SKM-1 (cell line): ENCODE measurements at regions not wholly inside any gene's neighbourhood (a gene's known extent, or its start where the extent isn't known, plus 50 kb on each side); places are given as distances from the start of the nearest gene placed in this dataset.

ENCODE experiments used
- DNase-seq: peaks from one replicate; lab custom pipeline; 2025; ENCODE audit not compliant: unreplicated experiment; lab: John Stamatoyannopoulos, UW

DNA sequence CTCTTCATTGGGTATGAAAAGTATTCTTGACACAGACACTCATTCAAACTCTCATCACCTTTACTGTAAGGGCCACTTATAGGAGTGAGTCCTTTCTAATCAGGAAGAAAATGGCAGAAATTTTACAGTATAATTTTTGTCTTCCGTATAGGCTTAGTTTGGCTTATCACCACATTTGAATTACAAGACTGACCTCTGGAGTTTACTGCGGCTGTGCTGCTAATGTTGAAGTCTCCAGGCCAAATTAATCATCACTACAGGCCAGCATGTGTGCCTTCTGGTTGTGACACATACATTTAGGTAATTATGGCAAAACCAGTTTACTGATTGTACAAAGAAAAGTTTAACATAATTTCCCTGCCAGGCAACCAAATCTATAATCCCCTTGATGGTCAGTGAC, 753.6 kb upstream of the GCFC2 start:
- DNase-seq, result no peak

DNA sequence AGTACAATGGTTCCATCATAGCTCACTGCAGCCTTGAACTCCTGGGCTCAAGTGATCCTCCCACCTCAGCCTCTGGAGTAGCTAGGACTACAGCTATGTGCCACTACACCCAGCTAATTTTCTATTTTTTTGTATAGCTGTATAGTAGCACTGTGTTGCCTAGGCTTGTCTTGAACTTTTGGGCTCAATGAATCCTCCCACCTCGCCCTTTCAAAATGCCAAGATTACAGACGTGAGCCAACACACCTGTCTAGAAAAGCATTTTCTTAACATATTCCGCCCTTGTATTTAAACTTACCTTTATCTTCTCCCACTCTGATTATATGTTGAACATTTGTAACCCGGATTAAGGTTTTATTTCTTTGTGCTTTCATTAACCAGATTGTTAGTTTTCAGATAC, 750.7 kb upstream of the GCFC2 start:
- DNase-seq, result no peak

DNA sequence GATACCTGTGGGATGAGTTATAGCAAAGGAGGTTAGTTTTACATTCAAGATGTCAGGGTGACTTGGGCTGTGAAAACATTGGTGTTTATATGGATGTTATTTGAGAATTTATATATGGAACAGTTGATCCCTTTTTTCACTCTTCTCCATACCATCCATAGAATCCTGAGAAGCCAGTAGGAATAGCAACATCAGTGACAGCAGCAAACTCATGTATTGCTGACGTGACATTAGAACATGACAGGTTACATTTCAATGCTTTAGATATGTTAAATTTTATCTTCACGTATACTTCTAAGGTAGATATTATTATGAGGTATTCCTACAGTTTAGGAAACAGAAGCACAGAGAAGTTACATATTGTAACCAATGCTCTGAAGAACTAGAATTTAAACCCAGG, 745.2 kb upstream of the GCFC2 start:
- no peak for DNase-seq

DNA sequence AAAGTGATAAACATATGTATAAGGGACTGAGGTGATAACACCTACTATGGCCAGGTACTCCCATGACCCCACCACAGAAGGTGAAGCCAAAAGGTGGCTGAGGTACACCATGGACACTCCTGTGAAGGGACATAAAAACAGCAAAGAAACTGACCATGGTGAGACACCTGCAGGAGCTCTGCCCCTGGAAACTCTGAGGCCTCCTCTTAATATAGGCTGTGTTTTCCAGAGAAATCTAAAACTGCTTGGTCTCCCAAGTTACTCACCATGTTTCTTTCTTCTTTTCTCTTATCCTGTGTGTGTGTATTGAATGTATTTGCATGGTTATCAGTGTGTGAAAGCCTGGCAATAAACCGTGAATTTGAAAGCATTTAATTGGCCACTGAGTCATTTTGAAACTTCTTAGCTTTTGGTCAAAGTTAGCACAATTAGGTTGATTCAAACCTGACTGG, 739.3 kb upstream of the GCFC2 start:
- DNase-seq, result no peak

DNA sequence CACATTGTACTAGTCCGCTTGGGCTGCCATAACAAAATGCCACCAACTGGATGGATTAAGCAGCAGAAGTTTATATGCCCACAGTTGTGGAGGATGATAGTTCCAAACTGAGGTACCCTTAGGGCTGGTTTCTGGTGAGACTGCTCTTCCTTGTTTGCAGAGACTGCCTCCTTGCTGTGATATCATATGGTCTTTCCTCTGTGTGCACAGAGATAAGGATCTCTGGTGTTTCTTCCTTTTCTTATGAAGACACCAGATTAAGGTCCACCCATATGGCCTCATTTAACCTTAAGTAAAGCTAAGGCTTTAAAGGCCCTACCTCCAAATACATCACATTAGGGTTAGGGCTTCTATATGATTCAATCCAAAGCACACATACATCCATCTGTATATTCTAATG, 738.2 kb upstream of the GCFC2 start:
- no peak for DNase-seq

DNA sequence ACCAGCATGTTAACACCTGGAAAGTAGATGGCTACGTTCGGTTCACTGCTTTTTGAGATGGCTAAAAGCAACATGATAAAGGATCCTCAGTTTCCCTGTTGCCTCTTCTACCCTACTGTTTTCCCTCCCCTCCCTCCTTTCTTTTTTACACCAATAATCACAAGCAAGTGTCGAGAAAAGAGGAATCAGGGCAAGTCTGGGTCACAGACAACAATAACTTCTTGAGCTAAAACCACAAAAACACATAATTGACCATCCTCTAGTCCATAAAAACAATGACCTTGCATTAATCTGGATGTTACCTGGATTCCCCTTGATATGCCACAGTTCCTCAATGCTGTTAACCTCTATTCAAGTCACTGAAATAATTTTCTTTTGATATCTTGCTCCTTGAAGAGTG, 736.6 kb upstream of the GCFC2 start:
- DNase-seq, result no peak

DNA sequence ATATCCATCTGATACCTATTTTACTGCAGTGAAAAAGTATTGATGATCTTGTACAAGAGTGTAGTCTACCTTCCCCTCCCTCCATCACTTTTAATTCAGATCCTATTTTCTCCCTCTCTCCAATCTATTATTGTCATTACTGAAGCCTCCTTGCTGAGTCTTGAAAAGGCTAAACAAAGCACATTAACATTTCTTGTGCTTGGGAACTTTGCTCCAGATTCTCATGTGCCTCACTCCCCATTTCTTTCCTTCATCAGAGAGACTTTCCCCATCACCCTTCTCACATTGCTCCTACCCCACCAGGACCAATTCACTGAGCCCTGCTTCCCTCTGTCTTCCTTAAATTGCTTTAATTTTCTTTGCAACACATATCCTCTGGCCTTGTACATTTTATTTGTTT, 736.2 kb upstream of the GCFC2 start:
- DNase-seq, result no peak

DNA sequence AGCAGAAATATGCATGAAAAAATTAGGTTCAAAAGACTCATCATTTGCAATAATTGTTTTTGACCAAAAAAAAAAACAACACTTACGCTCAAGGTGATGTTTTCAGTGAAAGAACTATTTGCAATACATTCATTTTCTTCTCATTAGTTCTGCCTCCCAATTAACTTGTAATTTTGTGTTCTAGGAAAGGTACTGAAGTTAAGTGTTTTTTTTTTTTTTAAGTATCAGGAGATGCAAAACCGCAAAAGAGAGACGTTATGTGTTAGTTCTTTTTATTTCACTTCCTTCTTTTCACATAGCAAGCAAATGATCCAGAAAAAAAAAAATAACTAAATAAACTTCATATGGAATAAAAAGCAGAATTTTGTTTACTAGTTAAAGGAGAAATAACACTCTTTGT, 735.2 kb upstream of the GCFC2 start:
- DNase-seq, result no peak

DNA sequence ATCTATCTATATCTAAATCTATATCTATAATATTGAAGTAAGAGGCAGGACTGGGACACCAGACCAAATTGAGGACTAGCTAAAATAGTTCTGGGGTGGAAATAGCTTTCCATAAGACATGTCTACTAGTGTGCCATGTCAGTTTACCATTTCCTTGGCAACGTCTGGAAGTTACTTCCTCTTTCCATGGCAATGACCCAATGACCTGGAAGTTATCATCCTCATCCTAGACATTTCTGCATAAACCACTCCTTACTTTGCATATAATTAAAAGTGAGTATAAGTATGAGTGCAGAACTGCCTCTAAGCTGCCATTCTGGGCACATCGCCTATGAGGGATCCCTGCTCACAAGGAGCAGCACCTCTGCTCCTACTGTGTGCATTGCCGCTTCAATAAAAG, 734.0 kb upstream of the GCFC2 start:
- no peak for DNase-seq

DNA sequence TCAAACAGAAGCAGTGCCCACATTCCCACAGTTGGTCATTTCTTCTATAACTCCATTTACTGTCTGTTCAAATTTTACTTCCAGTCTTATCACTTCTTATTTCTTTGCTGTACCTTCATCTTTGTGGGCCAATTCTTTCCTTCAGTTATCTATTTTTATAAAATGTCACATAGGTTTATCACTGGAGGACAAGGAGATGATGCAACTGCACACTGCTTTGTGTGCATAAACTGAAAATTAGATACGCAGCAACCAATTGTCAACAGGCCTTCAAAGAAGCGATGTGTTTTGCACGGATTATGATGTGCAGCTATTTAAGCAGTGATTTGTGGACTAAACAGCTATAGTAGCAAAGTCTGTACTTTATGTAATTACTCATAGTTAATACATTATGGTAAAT, 726.8 kb upstream of the GCFC2 start:
- DNase-seq, result no peak

DNA sequence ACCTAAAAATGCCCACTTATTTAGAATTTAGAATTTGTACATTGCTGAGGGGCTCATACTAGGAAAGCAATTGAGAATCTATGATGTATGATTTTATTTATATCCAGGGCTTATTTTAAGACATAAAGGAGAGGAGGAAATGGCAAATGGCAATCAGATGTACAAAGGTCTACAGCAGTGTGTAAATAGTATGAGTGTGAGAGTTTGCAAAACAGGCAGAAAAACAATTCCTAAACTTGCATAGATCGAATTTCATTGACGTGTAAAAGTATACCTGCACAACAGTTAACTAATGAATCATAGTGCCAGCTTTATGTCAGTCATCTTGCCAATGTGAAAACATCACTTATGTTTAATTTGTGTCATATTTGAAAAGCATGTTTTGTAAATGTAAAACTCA, 718.7 kb upstream of the GCFC2 start:
- DNase-seq, result no peak

DNA sequence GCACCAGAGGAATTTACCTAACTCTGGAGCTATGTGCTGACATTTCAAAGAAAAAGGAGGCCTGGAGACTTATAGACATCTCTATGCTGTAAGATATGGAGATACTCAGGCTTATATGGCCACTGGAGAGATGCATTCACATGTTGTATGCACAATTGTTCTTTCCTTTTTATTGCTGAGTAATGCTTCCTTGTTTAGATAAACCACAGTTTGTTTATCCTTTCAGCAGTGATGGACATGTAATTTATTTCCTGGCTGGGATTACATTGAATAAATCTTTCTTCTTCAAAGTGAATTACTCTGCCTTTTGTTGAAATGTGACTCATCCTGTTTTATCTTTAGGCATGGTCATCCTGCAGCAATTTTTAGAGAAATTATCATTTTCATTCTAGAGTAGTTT, 716.7 kb upstream of the GCFC2 start:
- no peak for DNase-seq

DNA sequence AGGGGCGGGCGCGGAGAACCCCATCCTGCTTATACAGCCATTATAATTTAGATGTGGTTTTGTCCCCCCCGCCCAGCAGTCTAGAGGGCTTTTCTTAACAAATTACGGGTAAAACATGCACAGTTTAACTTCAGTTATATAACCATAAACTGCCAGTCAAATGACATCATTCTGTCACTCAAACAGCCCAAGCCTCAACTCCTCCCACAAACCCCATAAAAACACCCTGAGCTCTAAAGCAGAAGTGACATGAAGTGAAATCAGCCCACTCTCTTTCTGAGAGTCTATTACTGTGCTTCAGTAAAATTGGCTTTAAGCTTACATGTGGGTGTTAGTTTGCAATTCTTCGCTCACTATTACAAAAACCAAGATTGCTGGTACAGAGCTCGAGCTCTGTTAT, 705.1 kb upstream of the GCFC2 start:
- no peak for DNase-seq

DNA sequence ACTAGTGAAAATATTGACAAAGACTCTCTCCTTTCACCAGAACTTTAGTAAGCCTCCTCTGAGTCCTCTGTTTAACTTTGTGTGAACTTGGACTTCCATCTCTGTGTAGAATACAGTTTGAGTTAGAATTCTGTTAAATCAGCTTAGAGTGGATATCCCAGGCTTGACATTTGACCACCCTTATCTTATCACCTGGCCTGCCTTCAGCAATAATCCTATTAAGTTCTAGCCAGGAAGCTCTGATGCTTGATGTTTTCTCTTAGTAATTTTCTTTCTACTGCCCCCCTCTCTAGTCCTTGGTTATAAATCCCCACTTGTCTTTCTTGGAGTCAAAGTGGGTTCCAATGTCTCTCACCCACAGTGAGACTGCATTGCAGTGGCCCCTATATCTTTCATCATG, 702.7 kb upstream of the GCFC2 start:
- no peak for DNase-seq

DNA sequence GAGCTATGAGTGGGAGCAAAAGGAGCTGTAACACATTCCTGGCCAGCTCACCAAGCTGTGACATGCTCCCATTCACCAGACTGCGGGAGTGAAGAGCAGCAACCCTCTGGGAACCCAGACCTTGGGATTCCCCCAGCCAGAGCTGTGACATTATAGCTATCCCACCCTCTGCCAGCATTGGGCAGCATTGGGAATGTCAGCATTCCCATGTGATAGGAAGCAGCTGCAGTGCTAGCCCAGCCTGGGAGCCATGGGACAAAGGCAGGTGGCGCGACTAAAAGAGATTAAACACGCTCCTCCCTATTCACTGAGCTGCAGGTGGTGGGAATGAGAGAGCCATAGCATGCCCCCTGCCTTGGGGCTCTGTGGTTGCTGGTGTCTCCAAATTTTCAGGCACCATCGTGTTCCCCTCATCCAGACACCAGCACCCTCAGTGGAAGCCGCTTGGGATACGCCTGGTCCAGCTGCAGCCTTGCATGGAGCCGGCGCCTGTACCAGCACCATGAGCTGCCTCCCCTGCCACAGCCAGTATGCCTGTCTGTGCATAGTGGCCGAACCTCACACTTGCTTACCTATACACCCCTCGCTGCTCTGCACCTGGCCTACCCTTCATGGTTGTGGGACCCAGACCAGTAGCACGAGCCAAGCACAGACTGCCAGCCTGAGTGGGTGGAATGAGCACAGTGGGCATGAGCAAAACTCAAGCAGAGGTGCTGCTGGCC, 695.6 kb upstream of the GCFC2 start:
- no peak for DNase-seq

DNA sequence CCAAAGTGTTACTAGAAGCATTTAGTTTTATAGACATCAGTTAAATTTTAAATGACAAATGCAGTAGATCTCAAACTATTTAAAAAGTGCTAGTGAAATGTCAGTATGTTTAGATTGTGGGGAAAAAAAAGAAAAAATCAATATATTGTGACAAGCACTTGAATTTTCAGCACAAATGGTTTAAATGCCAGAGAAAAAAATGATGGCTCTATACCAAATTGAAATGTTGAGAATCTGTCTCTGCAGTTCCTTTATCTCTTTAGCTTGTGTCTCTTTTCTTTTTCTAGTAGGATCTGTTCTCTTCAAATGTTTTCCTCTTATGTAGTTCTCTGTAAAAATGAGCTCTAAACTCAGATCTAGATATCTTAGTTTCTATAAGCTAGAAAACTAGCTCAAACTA, 682.6 kb upstream of the GCFC2 start:
- no peak for DNase-seq

DNA sequence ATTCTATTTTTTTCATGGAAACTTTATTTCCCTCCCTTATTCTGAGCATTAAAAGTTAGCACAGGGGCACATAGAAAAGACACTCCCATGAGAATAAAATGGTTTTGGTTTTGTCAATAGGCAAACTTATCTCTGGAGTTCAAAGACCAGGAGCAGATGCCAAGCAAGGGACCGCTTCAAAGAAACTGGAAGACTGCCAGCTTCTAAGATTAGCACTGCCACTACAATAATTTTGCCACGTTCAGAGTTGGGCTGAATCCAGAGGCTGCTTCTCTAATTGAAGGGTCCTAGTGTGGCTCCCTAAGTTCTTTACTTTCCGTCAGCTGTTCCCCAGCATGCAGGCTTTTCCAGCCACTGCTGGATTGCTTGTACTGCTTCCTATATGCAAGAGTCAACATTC, 681.0 kb upstream of the GCFC2 start:
- no peak for DNase-seq

DNA sequence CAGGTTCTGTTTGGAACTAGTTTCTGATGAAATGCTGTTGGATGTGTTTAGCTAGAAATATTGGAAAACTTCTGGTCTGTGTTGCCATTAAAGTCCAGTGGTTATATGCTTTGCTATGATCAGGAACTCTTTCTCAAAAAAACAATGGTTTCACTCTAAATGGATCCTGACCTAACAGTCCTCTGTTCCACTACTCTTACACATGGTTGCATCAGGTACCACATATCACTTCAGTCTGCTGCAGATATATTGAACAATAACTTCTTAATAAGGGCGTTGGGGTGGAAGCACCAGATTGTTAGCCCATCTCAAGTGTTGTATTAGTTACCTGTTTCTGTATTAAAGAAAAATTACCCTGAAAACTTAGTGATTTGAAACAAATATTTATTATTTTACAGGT, 676.6 kb upstream of the GCFC2 start:
- no peak for DNase-seq

DNA sequence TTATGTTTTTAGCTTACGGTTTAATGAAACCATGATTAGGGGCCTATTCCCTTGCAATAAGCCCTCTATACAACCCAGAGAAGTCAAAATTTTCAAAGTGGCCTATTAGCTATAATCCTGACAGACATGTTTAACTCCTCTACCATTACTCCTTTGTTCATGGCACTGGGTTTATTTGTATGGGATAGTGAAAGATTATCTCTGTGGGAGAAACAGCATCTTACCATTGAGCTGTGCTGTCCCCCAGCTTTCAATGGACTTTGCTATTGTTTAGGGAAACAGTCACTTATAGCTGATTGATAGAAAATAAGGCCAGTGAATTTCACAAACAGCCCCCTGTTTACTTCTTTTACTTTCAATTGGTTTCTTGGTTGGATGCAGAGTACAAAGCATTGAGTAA, 675.2 kb upstream of the GCFC2 start:
- DNase-seq, result no peak

DNA sequence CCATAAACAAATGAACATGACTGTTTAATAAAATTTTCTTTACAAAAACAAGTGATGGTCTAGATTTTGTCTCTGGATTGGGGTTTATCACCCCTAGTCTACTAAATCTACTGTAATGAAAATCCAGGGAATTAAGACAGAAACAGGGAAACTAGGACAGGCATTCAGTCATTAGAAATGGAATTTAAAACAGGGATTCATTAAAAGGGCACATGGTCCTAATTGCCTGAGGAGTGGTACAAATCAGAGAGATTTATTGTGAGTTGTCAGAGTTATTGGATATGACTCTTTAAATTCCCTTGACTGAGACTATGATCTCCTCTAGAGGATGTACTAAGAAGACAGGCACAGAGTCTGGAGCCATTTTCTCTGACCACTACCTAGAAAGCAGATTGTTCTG, 670.9 kb upstream of the GCFC2 start:
- no peak for DNase-seq

DNA sequence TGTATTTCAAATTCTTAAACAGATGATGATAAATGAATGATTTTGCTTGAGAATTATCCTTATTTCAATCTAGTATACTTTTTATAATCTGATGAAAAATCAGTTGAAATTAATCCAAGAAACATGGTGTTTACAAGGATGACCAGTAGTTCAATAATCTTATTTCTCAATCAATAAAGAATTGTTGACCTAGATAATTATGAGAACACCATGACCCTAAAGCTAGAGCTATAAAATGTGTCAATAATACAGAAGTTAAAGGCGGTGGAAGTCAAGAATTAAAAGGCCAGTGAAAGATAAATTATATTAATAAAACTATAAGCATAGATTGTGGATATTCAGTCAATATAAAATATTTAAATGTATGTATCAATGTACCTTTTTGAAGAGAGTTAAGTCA, 667.4 kb upstream of the GCFC2 start:
- DNase-seq, result no peak

DNA sequence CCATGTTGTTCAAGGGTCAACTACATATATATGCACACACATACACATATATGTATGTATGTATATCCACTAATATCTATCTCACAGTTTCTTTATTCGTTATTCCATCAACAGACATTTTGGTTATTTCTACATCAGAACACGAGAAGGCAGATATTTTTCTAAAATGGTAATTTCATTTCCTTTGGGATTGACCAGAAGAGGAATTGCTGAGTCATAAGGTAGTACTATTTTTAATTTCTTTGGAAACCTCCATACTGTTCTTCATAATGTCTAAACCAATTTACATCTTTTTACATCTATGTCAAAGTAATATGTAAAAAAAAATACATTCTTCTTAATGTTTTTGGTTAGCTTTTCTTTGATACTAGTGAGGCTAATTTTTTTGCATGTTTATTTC, 630.7 kb upstream of the GCFC2 start:
- DNase-seq, result no peak

DNA sequence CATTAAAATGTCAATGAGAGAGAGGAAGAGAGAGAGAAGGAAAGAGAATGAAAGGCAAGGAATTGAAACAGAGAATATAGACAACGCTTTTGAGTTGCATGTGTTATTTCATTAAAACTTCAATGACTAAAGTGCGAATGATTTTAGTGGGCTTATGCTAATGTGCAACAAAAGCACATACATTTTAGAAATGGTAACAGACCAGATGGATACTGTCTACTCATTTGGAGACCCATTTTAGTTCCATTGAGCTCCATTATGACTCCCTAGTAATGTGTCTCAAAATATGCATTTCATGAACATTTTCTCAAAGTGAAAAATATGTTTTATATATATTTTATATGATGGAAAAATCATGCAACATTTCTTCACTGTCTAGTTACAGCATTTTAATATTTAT, 622.2 kb upstream of the GCFC2 start:
- DNase-seq, result no peak

DNA sequence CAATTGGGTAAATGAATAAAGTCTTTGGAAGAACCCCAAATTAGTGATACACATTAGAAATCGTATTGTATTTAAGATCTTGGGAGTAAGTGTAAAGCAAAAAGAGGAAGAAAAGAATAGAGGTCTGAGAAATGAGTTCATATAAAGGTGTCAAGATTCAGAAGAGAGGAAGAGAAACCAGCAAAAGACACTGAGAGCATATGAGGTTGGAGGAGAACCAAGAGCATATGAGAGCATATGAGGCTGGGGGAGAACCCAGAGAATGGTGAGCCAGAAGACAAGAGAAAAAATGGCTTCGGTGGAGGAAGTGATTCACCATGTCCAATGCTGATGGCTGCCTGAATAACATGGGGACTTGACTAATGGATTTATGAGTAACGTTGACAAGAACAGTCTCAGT, 620.1 kb upstream of the GCFC2 start:
- peak; percentile 1 for DNase-seq
